AG10803 (cell line): ENCODE measurements at regions not wholly inside any gene's neighbourhood (a gene's known extent, or its start where the extent isn't known, plus 50 kb on each side); places are given as distances from the start of the nearest gene placed in this dataset.

Experiments
- DNase-seq: peaks from one replicate; pipeline ENCODE4 v3.0.0; 2010; ENCODE audit warnings: low read depth
- H3K4me3 ChIP-seq: 2 replicates; pipeline ENCODE4 v1.5.1; 2011; ENCODE audit warnings: mild to moderate bottlenecking, low read length, control low read depth
- CTCF ChIP-seq: conservative IDR thresholded peaks from 2 replicates; pipeline ENCODE4 v1.5.1; 2011; ENCODE audit warnings: mild to moderate bottlenecking, low read length, control low read depth, inconsistent platforms

- H3K4me3 ChIP-seq = no peak overlapping the region
- DNase-seq = no peak
- no peak for TF ChIP-seq CTCF
Observed at GRCh38 chr15:54810496-54810895, 386.2 kb downstream of the RSL24D1 start.

GRCh38 chr15:54810031-54810430, 386.7 kb downstream of the RSL24D1 start:
- no peak for TF ChIP-seq CTCF
- DNase-seq = no peak
- H3K4me3 ChIP-seq = no peak overlapping the region

- H3K4me3 ChIP-seq = no peak overlapping the region
- DNase-seq = no peak
- no peak for TF ChIP-seq CTCF
Observed at GRCh38 chr15:54808321-54808720, 388.4 kb downstream of the RSL24D1 start.

- DNase-seq = no peak
- TF ChIP-seq CTCF = no peak
Observed at GRCh38 chr15:54803987-54804386, 392.8 kb downstream of the RSL24D1 start.

GRCh38 chr15:54803134-54803808, 393.5 kb downstream of the RSL24D1 start:
- TF ChIP-seq CTCF = no peak
- no peak for DNase-seq
- H3K4me3 ChIP-seq = no peak overlapping the region

More at GRCh38 chr15:54803987-54804386, 392.8 kb downstream of the RSL24D1 start:
- no peak overlapping the region for H3K4me3 ChIP-seq

- TF ChIP-seq CTCF = no peak
- H3K4me3 ChIP-seq = no peak overlapping the region
- DNase-seq = no peak
Observed at GRCh38 chr15:54792526-54792925, 404.2 kb downstream of the RSL24D1 start.

- TF ChIP-seq CTCF = no peak
- no peak overlapping the region for H3K4me3 ChIP-seq
- no peak for DNase-seq
Observed at GRCh38 chr15:54790693-54791092, 406.0 kb downstream of the RSL24D1 start.
